ENCODE measurements at regions not wholly inside any gene's neighbourhood (a gene's known extent, or its start where the extent isn't known, plus 50 kb on each side); places are given as distances from the start of the nearest gene placed in this dataset.

GRCh38 chr12:76263696-76264095 is 84.5 kb downstream of the BBS10 start:
- TF ChIP-seq, protein P1, sequence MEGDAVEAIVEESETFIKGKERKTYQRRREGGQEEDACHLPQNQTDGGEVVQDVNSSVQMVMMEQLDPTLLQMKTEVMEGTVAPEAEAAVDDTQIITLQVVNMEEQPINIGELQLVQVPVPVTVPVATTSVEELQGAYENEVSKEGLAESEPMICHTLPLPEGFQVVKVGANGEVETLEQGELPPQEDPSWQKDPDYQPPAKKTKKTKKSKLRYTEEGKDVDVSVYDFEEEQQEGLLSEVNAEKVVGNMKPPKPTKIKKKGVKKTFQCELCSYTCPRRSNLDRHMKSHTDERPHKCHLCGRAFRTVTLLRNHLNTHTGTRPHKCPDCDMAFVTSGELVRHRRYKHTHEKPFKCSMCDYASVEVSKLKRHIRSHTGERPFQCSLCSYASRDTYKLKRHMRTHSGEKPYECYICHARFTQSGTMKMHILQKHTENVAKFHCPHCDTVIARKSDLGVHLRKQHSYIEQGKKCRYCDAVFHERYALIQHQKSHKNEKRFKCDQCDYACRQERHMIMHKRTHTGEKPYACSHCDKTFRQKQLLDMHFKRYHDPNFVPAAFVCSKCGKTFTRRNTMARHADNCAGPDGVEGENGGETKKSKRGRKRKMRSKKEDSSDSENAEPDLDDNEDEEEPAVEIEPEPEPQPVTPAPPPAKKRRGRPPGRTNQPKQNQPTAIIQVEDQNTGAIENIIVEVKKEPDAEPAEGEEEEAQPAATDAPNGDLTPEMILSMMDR (IDR thresholded peaks at IDR 0.05 in 4 of 5, conservative IDR thresholded peaks at IDR 0.05 in 1 of 5): no peak
- no peak for TF ChIP-seq POLR2A (IDR thresholded peaks at IDR 0.05)

All from gastrocnemius medialis (tissue), 4 donors.